OCI-LY7 (cell line): ENCODE measurements at regions not wholly inside any gene's neighbourhood (a gene's known extent, or its start where the extent isn't known, plus 50 kb on each side); places are given as distances from the start of the nearest gene placed in this dataset.
"Not testable (repeated sequence)": the region's sequence is repeated elsewhere in the genome, so short reads cannot be mapped to it uniquely, and the experiment has no call there.

Source experiments
- EZH2phosphoT487 ChIP-seq: fragments of 200-600 bp; sonication (generic); IDR thresholded peaks from 2 replicates; pipeline ENCODE4 v1.6.1; 2018; ENCODE audit warnings: low read depth, borderline replicate concordance, mild to moderate bottlenecking, mixed run types, antibody characterized with exemption, low read length, moderate library complexity, mixed read lengths
- TF ChIP-seq, protein P1 (sequence below): fragments of 200-600 bp; sonication (generic); conservative IDR thresholded peaks from 2 replicates; pipeline ENCODE4 v1.5.1; 2014; ENCODE audit warnings: mild to moderate bottlenecking, antibody characterized with exemption, low read length, moderate library complexity, mixed read lengths

- TF ChIP-seq, protein P1, sequence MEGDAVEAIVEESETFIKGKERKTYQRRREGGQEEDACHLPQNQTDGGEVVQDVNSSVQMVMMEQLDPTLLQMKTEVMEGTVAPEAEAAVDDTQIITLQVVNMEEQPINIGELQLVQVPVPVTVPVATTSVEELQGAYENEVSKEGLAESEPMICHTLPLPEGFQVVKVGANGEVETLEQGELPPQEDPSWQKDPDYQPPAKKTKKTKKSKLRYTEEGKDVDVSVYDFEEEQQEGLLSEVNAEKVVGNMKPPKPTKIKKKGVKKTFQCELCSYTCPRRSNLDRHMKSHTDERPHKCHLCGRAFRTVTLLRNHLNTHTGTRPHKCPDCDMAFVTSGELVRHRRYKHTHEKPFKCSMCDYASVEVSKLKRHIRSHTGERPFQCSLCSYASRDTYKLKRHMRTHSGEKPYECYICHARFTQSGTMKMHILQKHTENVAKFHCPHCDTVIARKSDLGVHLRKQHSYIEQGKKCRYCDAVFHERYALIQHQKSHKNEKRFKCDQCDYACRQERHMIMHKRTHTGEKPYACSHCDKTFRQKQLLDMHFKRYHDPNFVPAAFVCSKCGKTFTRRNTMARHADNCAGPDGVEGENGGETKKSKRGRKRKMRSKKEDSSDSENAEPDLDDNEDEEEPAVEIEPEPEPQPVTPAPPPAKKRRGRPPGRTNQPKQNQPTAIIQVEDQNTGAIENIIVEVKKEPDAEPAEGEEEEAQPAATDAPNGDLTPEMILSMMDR, result not testable (repeated sequence)
- TF ChIP-seq EZH2phosphoT487, result not testable (repeated sequence)
These were observed 119.7 kb downstream of the NBPF8 start for GRCh38 chr1:120534361-120535047.
